ENCODE measurements at regions not wholly inside any gene's neighbourhood (a gene's known extent, or its start where the extent isn't known, plus 50 kb on each side); places are given as distances from the start of the nearest gene placed in this dataset.

DNA sequence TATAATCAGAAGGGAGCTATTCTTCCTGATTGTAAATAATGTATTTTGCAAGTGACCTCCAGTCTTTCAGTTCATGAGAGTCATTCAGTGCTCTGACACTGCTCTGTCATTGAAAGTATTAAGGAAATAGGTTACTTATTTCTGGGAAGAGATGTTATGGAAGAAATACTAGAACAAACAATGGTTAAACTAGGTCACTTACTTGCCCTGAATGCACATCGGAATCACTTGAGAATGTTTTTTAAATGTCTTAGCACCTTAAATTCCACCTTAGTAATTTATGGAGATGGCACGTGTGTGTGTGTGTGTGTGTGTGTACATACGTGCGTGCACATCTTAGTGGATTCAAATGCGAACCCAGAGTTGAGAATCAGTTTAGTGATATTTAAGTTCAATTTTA lies 126.6 kb upstream of the KCNH7 start:
- TF ChIP-seq, protein P1, sequence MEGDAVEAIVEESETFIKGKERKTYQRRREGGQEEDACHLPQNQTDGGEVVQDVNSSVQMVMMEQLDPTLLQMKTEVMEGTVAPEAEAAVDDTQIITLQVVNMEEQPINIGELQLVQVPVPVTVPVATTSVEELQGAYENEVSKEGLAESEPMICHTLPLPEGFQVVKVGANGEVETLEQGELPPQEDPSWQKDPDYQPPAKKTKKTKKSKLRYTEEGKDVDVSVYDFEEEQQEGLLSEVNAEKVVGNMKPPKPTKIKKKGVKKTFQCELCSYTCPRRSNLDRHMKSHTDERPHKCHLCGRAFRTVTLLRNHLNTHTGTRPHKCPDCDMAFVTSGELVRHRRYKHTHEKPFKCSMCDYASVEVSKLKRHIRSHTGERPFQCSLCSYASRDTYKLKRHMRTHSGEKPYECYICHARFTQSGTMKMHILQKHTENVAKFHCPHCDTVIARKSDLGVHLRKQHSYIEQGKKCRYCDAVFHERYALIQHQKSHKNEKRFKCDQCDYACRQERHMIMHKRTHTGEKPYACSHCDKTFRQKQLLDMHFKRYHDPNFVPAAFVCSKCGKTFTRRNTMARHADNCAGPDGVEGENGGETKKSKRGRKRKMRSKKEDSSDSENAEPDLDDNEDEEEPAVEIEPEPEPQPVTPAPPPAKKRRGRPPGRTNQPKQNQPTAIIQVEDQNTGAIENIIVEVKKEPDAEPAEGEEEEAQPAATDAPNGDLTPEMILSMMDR (IDR thresholded peaks at IDR 0.05; ENCODE audit: insufficient read depth, low read depth, low read length) = no peak

DNA sequence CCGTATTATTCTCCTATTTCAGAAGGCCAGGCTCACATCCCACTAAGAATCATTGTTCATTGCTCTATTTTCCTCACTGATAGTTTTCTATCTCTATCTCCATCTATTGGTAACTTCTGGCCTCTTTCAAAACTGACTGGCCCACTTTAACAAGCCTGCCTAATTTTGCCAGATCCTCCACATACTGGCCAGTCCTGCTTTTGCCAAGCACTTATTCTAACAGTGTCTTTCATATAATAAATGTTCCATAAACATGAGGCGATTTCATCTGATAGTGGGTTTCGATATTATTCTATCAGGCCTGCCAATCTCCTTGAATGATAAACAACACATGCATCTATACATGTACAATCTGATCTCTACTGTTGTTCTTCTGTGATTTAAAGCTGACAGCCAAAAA lies 125.9 kb upstream of the KCNH7 start:
- TF ChIP-seq, protein P1 (IDR thresholded peaks at IDR 0.05; ENCODE audit: insufficient read depth, low read depth, low read length) = no peak

More for the DNA sequence above, 126.6 kb upstream of the KCNH7 start:
- ChIA-PET CTCF (no interaction called here), POLR2A (no interaction called here)
- Histone ChIP-seq H3K36me3 (ENCODE audit: control insufficient read depth, insufficient read depth, low read length) (no peaks in the 10 kb centered on the region), H3K4me3 (ENCODE audit: low read depth, low read length) (no peak overlapping the region), H3K27me3 (ENCODE audit: control insufficient read depth, insufficient read depth, low read length) (no peaks in the 10 kb centered on the region)
- no peak for DNase-seq (ENCODE audit: low read depth)

DNA sequence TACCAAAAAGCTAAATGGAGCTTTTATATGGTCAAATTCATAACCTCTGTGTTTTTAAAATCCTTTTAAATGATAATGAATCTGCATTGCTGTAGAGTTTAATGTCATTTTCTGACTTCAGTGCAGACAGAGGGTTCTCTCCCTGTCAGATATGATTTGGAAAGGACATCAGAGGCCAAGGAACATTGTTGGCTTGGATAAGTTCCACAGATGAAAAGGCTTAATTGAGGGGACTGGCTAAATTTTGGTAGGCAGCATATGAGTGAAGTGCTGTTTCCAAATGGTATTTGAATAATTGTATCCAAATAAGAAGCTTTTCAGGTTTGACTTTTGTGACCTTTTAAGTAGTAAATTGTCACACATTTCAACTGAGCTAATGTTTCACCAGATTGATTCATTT lies 124.6 kb upstream of the KCNH7 start:
- H3K4me3 ChIP-seq (ENCODE audit: low read depth, low read length) = no peak overlapping the region
- TF ChIP-seq, protein P1 (IDR thresholded peaks at IDR 0.05; ENCODE audit: insufficient read depth, low read depth, low read length) = no peak
- no peak for DNase-seq (ENCODE audit: low read depth)
- ChIA-PET POLR2A (no interaction called here), CTCF (no interaction called here)
- no peaks in the 10 kb centered on the region for H3K27me3 ChIP-seq (ENCODE audit: control insufficient read depth, insufficient read depth, low read length)
- H3K36me3 ChIP-seq (ENCODE audit: control insufficient read depth, insufficient read depth, low read length) = no peaks in the 10 kb centered on the region

More for the DNA sequence above, 125.9 kb upstream of the KCNH7 start:
- DNase-seq (ENCODE audit: low read depth) = no peak
- ChIA-PET CTCF (no interaction called here), POLR2A (no interaction called here)
- H3K27me3 ChIP-seq (ENCODE audit: control insufficient read depth, insufficient read depth, low read length) = no peaks in the 10 kb centered on the region
- no peak overlapping the region for H3K4me3 ChIP-seq (ENCODE audit: low read depth, low read length)
- H3K36me3 ChIP-seq (ENCODE audit: control insufficient read depth, insufficient read depth, low read length) = no peaks in the 10 kb centered on the region

DNA sequence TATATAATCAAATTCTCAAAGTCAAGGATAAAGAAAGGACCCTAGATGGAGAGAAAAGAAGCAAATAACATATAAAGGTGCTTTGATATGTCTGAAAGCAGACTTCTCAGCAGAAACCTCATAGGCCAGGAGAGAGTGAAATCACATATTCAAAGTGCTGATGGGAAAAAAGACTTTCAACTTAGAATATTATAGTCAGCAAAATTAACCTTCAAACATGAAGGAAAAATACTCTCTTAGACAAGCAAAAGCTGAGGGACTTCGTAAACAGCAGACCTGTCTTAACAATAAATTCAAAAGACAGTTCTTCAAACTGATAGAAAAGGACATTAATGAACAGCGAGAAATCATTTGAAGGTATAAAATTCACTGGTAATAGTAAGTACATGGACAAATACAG lies 107.2 kb upstream of the KCNH7 start:
- ChIA-PET CTCF (no interaction called here), POLR2A (no interaction called here)
- H3K36me3 ChIP-seq (ENCODE audit: control insufficient read depth, insufficient read depth, low read length) = no peaks in the 10 kb centered on the region
- no peak overlapping the region for H3K4me3 ChIP-seq (ENCODE audit: low read depth, low read length)
- DNase-seq (ENCODE audit: low read depth) = no peak
- no peaks in the 10 kb centered on the region for H3K27me3 ChIP-seq (ENCODE audit: control insufficient read depth, insufficient read depth, low read length)
- TF ChIP-seq, protein P1 (IDR thresholded peaks at IDR 0.05; ENCODE audit: insufficient read depth, low read depth, low read length) = no peak

DNA sequence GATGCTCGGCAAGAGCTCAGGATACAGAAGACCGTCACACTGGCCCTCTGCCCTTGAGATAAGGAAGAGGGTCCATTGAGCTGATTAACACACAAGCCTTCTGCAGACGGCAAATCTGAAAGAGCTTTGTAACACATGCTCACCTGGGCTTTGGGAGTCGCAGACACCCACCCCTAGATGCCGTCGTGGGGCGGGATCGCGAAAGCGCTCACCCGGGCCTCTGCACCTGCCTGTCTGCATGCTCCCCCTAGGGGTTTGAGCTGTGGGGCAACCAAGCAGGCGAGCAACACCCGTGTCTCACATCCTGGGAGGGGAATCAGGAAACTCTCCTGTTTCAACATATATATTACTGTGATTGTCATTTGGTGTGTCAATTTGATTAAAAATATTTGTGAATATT lies 99.8 kb upstream of the KCNH7 start:
- DNase-seq (ENCODE audit: low read depth) = no peak
- H3K36me3 ChIP-seq (ENCODE audit: control insufficient read depth, insufficient read depth, low read length) = no peaks in the 10 kb centered on the region
- no peak overlapping the region for H3K4me3 ChIP-seq (ENCODE audit: low read depth, low read length)
- POLR2A ChIA-PET = no interaction called here
- TF ChIP-seq, protein P1 (IDR thresholded peaks at IDR 0.05; ENCODE audit: insufficient read depth, low read depth, low read length) = no peak
- no peaks in the 10 kb centered on the region for H3K27me3 ChIP-seq (ENCODE audit: control insufficient read depth, insufficient read depth, low read length)
- CTCF ChIA-PET = no interaction called here
